GM19395 (cell line): ENCODE measurements at regions not wholly inside any gene's neighbourhood (a gene's known extent, or its start where the extent isn't known, plus 50 kb on each side); places are given as distances from the start of the nearest gene placed in this dataset.
"Not testable (repeated sequence)": the region's sequence is repeated elsewhere in the genome, so short reads cannot be mapped to it uniquely, and the experiment has no call there.

Source experiments
- ATAC-seq: cut with Tn5 transposase; IDR thresholded peaks from one replicate; pipeline ENCODE4 v1.9.1; 2021; ENCODE audit warnings: mild to moderate bottlenecking, moderate library complexity; ENCODE audit not compliant: unreplicated experiment

DNA sequence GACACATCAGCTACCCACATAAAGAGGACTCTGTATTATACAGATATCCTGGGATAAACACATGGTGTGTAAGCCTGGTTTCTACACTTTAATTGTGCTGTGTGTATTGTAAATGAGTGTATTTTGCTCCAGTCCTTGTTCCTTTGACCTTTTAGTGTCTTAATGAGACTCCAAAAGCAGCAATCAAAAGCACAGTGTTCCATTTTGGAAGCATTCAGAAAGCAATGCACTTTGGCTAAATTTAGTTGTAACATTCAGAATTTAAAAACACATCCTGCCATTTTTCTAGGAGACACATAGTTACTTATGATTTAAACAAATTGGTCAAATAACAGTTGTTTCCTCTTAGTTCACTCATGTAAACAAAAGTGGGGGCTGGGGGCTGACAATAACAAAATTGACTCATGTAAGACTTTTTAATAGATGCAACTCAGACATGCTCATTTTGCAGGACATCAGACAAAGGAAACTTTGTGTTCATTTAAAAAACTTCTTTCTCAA, 122.2 kb downstream of the GPR37 start:
- no peak for ATAC-seq

GRCh38 chr7:124635416-124635815, 130.2 kb downstream of the GPR37 start:
- peak; percentile 57 for ATAC-seq

- no peak for ATAC-seq
These were observed 131.9 kb downstream of the GPR37 start for GRCh38 chr7:124633740-124634139.

- ATAC-seq, result no peak
These were observed 135.2 kb downstream of the GPR37 start for GRCh38 chr7:124630395-124630794.

DNA sequence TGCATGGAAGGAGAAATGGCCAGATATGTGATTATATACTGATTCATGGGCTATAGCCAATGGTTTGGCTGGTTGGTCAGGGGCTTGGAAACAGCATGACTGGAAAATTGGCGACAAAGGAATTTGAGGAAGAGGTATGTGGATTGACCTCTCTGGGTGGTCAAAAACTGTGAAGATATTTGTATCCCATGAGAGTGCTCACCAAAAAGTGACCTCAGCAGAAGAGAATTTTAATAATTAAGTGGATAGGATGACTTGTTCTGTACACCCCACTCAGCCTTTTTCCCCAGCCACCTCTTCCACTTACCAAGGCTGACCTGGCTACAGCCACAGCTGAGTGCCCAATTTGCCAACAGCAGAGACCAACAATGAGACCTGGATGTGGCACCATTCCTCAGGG, 146.7 kb downstream of the GPR37 start:
- no peak for ATAC-seq

- ATAC-seq, result not testable (repeated sequence)
These were observed 147.5 kb downstream of the GPR37 start for GRCh38 chr7:124618051-124618450.

- no peak for ATAC-seq
These were observed 162.5 kb downstream of the GPR37 start for GRCh38 chr7:124603066-124603465.

DNA sequence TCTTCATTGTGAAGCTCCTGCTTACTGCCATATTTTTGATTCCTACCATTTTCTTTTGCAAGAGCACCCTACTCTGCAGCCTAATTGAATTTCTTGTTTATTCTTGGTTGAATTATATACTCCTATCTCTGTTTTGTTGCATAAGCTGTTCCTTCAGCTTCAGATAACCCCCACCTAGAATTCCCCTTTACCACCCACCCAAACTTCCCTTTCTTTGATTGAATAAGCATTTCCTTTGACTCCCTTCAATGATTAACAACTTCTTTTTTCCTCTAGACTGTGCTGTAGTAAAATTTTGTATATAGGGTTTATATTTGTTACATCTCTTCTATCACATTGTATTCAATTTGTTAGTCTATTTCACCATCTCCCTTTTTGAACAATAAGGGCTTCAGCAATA, 168.1 kb downstream of the GPR37 start:
- ATAC-seq, result no peak

DNA sequence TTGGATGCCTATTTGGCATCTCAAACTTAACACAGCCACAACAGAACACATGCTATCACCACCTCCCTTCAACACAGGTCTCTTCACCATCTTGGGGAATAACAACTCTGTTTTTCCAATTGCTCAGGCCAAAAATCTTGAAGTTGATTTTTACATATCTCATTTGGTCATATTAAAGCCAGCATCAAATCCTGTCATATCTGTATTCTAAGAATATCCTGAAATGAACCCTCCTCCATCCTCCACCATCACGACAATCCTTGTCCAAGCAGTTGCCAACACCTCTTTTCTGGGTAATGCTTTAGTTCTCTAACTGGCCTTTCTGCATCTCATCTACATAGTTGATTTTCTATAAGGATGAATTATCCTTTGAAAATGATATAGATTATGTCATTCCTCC, 168.7 kb downstream of the GPR37 start:
- no peak for ATAC-seq

DNA sequence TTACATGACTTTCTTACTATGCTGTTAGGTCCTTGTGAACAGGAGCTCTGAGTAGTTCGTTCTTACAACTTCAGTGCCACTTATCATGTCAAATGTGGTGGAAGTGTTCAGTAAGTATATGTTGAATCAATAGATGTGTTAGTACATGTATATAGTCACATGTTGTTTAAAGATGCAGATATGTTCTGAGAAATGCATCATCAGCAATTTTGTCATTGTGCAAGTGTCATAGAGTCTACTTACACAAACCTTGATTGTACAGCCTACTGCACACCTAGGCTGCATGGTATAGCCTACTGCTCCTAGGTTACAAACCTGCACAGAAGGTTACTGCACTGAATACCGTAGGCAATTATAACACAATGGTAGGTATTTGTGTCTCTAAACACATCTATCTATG, 174.8 kb downstream of the GPR37 start:
- no peak for ATAC-seq

GRCh38 chr7:124577256-124577655, 188.3 kb downstream of the GPR37 start:
- no peak for ATAC-seq

DNA sequence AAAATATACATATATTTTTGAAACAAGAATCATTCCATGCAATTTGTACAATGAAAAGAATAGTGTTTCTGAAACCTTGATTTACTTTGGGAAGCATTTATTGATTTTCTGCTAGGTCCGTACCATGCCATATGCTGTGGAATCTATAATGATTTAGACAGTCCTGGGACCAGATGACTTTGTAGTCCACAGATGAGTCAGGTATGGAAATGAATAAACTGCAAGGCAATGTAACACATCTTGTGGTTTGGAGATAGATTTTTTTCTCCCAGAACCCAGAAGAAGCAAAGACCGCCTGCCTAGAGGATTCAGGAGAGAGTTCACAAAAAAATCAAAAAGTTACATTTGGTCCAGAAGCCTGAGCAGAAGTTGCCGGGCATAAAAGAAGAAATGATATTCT, 190.4 kb downstream of the GPR37 start:
- no peak for ATAC-seq

DNA sequence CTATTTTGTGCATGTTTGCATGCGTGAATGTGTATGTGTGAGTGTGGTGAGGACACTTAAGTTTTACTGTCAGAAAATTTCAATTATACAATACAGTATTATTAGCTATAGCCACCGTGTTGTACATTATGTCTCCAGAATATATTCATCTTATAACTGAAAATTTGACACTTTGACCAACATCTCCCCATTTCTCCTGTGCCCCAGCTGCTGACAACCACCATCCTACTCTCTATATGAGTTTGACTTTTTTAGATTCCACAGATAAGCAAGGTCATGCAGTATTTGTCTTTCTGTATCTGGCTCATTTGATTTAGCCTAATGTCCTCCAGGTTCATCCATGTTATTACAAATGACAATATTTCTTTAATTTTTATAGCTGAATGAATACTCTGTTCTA, 195.0 kb downstream of the GPR37 start:
- ATAC-seq, result no peak

DNA sequence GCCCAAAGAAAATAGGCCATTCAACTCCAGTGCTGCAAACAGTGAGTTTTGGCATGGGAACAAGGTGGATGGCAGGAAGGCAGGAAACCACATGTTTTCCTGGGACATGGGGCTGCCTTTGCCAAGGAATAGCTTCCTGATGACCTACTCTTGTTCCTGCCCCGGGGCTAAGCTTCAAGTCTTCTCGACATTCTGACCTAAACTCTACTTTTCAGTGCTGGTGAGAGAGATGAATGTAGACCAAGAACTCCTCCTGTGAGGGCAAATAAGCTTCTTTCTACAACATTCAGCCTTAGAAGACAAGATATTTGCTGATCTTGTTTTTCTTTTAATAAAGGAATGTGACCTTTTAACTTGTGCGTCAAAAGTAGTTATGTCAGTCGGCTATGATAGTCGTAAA, 199.0 kb downstream of the GPR37 start:
- ATAC-seq, result no peak

GRCh38 chr7:124557587-124557986, 208.0 kb downstream of the GPR37 start:
- ATAC-seq, result no peak

- ATAC-seq, result no peak
These were observed 208.5 kb downstream of the GPR37 start for GRCh38 chr7:124557101-124557500.

DNA sequence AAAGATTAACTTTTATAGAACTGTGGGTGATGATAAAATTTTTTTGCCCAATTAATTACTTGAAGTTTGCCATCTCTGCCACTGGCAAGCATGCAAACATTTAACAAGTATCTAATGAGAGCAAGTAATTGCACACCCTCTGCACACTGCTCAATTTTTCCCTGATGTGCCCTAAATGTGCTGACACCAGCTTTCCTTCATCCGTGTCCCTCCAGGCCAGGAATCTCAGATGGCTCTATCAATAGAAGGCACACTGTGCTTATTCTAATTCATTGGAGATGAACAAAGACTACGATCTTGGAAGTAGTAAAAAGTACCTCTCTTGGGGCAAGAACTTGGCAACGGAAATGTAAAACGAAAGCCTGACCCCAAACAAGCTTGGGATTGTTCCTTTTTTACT, 212.1 kb downstream of the GPR37 start:
- no peak for ATAC-seq

GRCh38 chr7:124552217-124552616, 213.4 kb downstream of the GPR37 start:
- ATAC-seq, result no peak

DNA sequence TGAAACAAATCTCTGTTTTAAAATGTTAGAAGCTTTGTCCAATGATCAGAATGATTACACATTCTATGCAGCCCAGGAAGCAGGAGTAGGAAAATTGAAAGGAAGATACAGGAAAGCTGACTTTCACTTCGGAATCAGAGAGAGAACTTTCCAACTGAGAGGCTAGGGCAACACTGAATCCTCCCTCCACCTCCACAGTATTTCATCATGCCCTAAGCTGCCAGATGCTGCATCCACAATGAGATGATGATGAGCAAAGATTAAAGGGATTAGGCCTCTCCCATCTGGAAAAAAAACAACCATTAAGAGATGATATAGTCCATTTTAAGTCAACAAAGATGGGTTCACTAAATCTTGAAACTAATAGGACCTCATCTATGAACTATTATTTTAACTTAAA, 215.6 kb downstream of the GPR37 start:
- ATAC-seq, result no peak

- no peak for ATAC-seq
These were observed 223.1 kb downstream of the GPR37 start for GRCh38 chr7:124542476-124542875.

DNA sequence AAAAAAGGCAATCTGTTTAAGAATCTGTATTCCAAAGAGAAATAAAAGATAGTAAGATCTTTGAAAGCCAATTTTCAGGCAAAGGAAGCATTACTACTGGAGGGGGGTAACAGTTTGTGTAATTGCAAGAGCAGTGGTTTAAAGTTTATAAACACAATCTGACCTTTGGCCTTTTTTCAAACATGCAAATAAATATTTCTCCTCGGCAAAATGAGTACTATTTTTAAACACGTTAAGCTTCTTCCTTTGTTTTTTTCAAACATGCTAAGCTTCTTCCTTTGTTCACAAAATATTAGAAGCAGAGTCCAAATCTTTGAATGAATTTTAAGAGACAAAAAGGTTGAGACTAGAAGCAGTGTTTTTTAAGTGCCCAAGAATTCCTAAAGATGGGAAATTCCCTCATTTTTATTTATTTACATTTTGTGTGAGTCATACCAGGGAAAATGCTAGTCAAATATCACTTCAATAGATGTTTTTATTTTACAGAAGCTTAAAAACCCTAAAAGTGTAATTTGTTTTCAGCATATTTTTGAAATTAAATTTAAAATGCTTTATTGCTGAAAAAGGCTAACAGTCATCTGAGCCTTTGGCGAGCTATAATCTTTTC, 229.3 kb downstream of the GPR37 start:
- no peak for ATAC-seq

DNA sequence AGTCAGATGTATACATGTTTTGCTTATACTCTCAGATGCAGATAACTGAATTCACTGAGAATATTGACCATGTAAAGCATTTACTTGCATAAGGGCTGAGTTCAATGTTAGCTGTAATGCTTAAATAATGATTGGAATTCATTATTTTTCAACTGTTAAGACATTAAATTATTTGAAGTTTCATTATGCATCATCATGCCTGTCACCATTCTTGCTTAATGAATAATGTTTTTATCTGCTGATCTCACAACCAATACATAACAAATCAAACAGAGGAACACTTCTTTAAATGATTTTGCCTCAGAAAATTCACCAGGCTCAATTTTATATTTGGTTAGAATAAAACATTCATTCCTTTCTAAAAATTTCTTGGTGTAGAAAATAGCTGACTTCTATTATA, 233.4 kb downstream of the GPR37 start:
- ATAC-seq, result no peak

DNA sequence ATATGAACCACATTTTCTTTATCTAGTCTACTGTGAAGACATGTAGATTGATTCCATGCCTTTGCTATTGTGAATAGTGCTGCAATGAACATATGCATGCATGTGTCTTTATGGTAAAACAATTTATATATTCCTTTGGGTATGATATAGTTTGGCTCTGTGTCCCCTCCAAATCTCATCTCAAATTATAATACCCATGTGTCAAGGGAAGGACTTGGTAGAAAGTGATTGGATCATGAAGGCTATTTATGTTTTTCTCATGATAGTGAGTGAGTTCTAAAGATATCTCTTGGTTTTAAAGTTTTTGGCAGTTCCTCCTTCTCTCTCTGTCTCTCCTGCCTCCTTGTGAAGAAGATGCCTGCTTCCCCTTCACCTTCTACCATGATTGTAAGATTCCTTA, 248.7 kb downstream of the GPR37 start:
- no peak for ATAC-seq
